GM12878 (cell line): ENCODE measurements at regions not wholly inside any gene's neighbourhood (a gene's known extent, or its start where the extent isn't known, plus 50 kb on each side); places are given as distances from the start of the nearest gene placed in this dataset.

Source experiments
- MYB ChIP-seq: fragments of 150-350 bp; IDR thresholded peaks from 2 replicates; pipeline ENCODE4 v1.6.1; 2014; ENCODE audit warnings: mild to moderate bottlenecking, low read depth, low read length, borderline replicate concordance
- RBBP5 ChIP-seq: fragments of 200-600 bp; sonication (generic); conservative IDR thresholded peaks from 2 replicates; pipeline ENCODE4 v1.6.1; 2016
- ZBTB33 ChIP-seq: fragments of 450-650 bp; IDR thresholded peaks from 2 replicates; pipeline ENCODE4 v1.6.1; 2017; ENCODE audit warnings: mild to moderate bottlenecking

DNA sequence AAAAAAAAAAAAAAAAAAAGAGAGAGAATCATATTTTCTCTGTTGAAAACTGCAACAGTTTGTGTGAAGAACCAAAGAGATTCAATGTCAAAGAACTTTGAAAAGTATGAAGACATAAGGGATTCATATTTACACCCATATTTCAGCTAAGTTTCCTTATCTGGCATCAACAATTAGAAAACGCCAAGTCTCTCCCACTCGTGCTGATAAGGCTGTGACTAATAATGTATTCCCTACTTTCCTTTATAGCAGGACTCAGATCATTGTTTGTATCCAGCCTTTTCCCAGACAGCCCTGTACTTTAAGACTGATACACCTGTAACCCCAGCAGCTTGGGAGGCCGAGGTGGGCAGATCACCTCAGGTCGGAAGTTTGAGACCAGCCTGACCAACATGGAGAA lies 54.1 kb upstream of the STK32A start (continued):
- TF ChIP-seq ZBTB33 (no peak), MYB (no peak), RBBP5 (no peak)
- TF ChIP-seq, all 136 proteins: peak for 0
